LNCaP clone FGC (cell line): ENCODE measurements at regions not wholly inside any gene's neighbourhood (a gene's known extent, or its start where the extent isn't known, plus 50 kb on each side); places are given as distances from the start of the nearest gene placed in this dataset.

Source experiments
- DNase-seq: peaks from one replicate; pipeline ENCODE4 v3.0.0-alpha.2; 2011; ENCODE audit warnings: low read depth
- H3K4me3 ChIP-seq: 2 replicates; pipeline ENCODE4 v1.5.1; 2011; ENCODE audit warnings: mild to moderate bottlenecking, low read depth, low read length, control low read depth
- CTCF ChIP-seq: IDR thresholded peaks from 2 replicates; pipeline ENCODE4 v1.5.1; 2012; ENCODE audit warnings: mild to moderate bottlenecking; ENCODE audit not compliant: control insufficient read depth, insufficient read depth; ENCODE audit errors: extremely low read depth

GRCh38 chr4:60326735-60327134 lies 873.4 kb upstream of the ADGRL3 start:
- DNase-seq = no peak
- no peak overlapping the region for H3K4me3 ChIP-seq
- no peak for TF ChIP-seq CTCF

GRCh38 chr4:60327651-60328050 lies 872.5 kb upstream of the ADGRL3 start:
- no peak for DNase-seq
- no peak overlapping the region for H3K4me3 ChIP-seq
- no peak for TF ChIP-seq CTCF

- no peak overlapping the region for H3K4me3 ChIP-seq
- peak; percentile 27 for DNase-seq
- no peak for TF ChIP-seq CTCF
These were observed 855.2 kb upstream of the ADGRL3 start for GRCh38 chr4:60344908-60345307.

GRCh38 chr4:60345392-60345791 lies 854.7 kb upstream of the ADGRL3 start:
- no peak for DNase-seq
- H3K4me3 ChIP-seq = no peak overlapping the region
- TF ChIP-seq CTCF = no peak

GRCh38 chr4:60359746-60360367 lies 840.3 kb upstream of the ADGRL3 start:
- no peak for DNase-seq
- no peak for TF ChIP-seq CTCF
- H3K4me3 ChIP-seq = no peak overlapping the region

- no peak for DNase-seq
- no peak overlapping the region for H3K4me3 ChIP-seq
- no peak for TF ChIP-seq CTCF
These were observed 835.0 kb upstream of the ADGRL3 start for GRCh38 chr4:60365176-60365575.

GRCh38 chr4:60366661-60367060 lies 833.5 kb upstream of the ADGRL3 start:
- no peak for DNase-seq
- TF ChIP-seq CTCF = no peak
- no peak overlapping the region for H3K4me3 ChIP-seq
